SK-N-DZ (cell line): ENCODE measurements at regions not wholly inside any gene's neighbourhood (a gene's known extent, or its start where the extent isn't known, plus 50 kb on each side); places are given as distances from the start of the nearest gene placed in this dataset.

Experiments used
- DNase-seq: peaks from one replicate; pipeline ENCODE4 v3.0.0-alpha.2; 2015; ENCODE audit warnings: low spot score

GRCh38 chr14:104462651-104463630, 116.6 kb upstream of the C14orf180 start:
- DNase-seq, result no peak

GRCh38 chr14:104464907-104465306, 114.7 kb upstream of the C14orf180 start:
- no peak for DNase-seq

- DNase-seq, result no peak
Measured at GRCh38 chr14:104465482-104466390, 113.8 kb upstream of the C14orf180 start.

- DNase-seq, result no peak
Measured at GRCh38 chr14:104467236-104467635, 112.3 kb upstream of the C14orf180 start.

- no peak for DNase-seq
Measured at GRCh38 chr14:104467641-104468040, 111.9 kb upstream of the C14orf180 start.

- DNase-seq, result no peak
Measured at GRCh38 chr14:104469591-104469990, 110.0 kb upstream of the C14orf180 start.

- DNase-seq, result no peak
Measured at GRCh38 chr14:104470588-104470987, 109.0 kb upstream of the C14orf180 start.

- no peak for DNase-seq
Measured at GRCh38 chr14:104471114-104471513, 108.5 kb upstream of the C14orf180 start.

GRCh38 chr14:104472073-104472472, 107.5 kb upstream of the C14orf180 start:
- DNase-seq, result no peak

- DNase-seq, result no peak
Measured at GRCh38 chr14:104472536-104473243, 106.9 kb upstream of the C14orf180 start.

GRCh38 chr14:104473244-104473565, 106.4 kb upstream of the C14orf180 start:
- DNase-seq, result peak; percentile 4

GRCh38 chr14:104473649-104474494, 105.7 kb upstream of the C14orf180 start:
- DNase-seq, result peak; percentile 28

GRCh38 chr14:104474495-104475213, 104.9 kb upstream of the C14orf180 start:
- DNase-seq, result no peak

GRCh38 chr14:104475256-104475655, 104.3 kb upstream of the C14orf180 start:
- DNase-seq, result no peak

GRCh38 chr14:104475802-104476201, 103.8 kb upstream of the C14orf180 start:
- DNase-seq, result no peak

GRCh38 chr14:104476437-104476836, 103.1 kb upstream of the C14orf180 start:
- no peak for DNase-seq

GRCh38 chr14:104477117-104477623, 102.4 kb upstream of the C14orf180 start:
- no peak for DNase-seq

GRCh38 chr14:104477666-104478380, 101.7 kb upstream of the C14orf180 start:
- no peak for DNase-seq

- no peak for DNase-seq
Measured at GRCh38 chr14:104478656-104479055, 100.9 kb upstream of the C14orf180 start.
